Activated CD4-positive, alpha-beta T cell treated with anti-CD3 and anti-CD28 coated beads, Interleukin-2, amount 50 U/mL, for 4 hours (primary cell): ENCODE measurements at regions not wholly inside any gene's neighbourhood (a gene's known extent, or its start where the extent isn't known, plus 50 kb on each side); places are given as distances from the start of the nearest gene placed in this dataset.

Source experiments
- DNase-seq, 2 experiments: peaks; one replicate each; pipeline ENCODE4 v3.0.0-alpha.2; 2020

- DNase-seq: no peak
These were observed 122.8 kb upstream of the AGAP1 start for GRCh38 chr2:235371018-235371417.

- DNase-seq: no peak
These were observed 120.7 kb upstream of the AGAP1 start for GRCh38 chr2:235373171-235373570.

- DNase-seq: no peak
These were observed 116.7 kb upstream of the AGAP1 start for GRCh38 chr2:235377176-235377575.

- DNase-seq: no peak
These were observed 115.6 kb upstream of the AGAP1 start for GRCh38 chr2:235378246-235378645.

GRCh38 chr2:235378944-235379343 is 114.9 kb upstream of the AGAP1 start:
- DNase-seq: no peak

GRCh38 chr2:235381261-235381912 is 112.5 kb upstream of the AGAP1 start:
- no peak for DNase-seq

GRCh38 chr2:235382179-235382578 is 111.7 kb upstream of the AGAP1 start:
- no peak for DNase-seq

- DNase-seq: no peak
These were observed 111.2 kb upstream of the AGAP1 start for GRCh38 chr2:235382601-235383000.

- DNase-seq: no peak
These were observed 110.5 kb upstream of the AGAP1 start for GRCh38 chr2:235383272-235383843.

- DNase-seq: no peak
These were observed 109.2 kb upstream of the AGAP1 start for GRCh38 chr2:235384624-235385023.

- no peak for DNase-seq
These were observed 104.2 kb upstream of the AGAP1 start for GRCh38 chr2:235389626-235390025.

GRCh38 chr2:235390108-235390815 is 103.6 kb upstream of the AGAP1 start:
- peak in 1 of 2 experiments; percentile 6 for DNase-seq

GRCh38 chr2:235390816-235391194 is 103.0 kb upstream of the AGAP1 start:
- DNase-seq: no peak

GRCh38 chr2:235391921-235392615 is 101.8 kb upstream of the AGAP1 start:
- no peak for DNase-seq

- DNase-seq: no peak
These were observed 99.5 kb upstream of the AGAP1 start for GRCh38 chr2:235394278-235394828.

- DNase-seq: no peak
These were observed 97.6 kb upstream of the AGAP1 start for GRCh38 chr2:235396071-235396846.

GRCh38 chr2:235398321-235398720 is 95.5 kb upstream of the AGAP1 start:
- no peak for DNase-seq

- no peak for DNase-seq
These were observed 93.9 kb upstream of the AGAP1 start for GRCh38 chr2:235399895-235400294.

GRCh38 chr2:235402422-235402821 is 91.4 kb upstream of the AGAP1 start:
- no peak for DNase-seq

- no peak for DNase-seq
These were observed 88.1 kb upstream of the AGAP1 start for GRCh38 chr2:235405612-235406361.

- DNase-seq: no peak
These were observed 87.4 kb upstream of the AGAP1 start for GRCh38 chr2:235406430-235406829.
